GM12892 (cell line): ENCODE measurements at regions not wholly inside any gene's neighbourhood (a gene's known extent, or its start where the extent isn't known, plus 50 kb on each side); places are given as distances from the start of the nearest gene placed in this dataset.
A peak's percentile ranks its signal among the peaks of the same experiment; 100 is the strongest.

Experiments used
- DNase-seq: peaks from one replicate; pipeline ENCODE4 v3.0.0; 2011; ENCODE audit not compliant: insufficient read length
- FAIRE-seq: peaks from 2 replicates; lab custom pipeline; 2011; peaks lifted over from hg19 to GRCh38; lab: Jason Lieb, UNC
- POLR2A ChIP-seq: IDR thresholded peaks from 2 replicates; pipeline ENCODE4 v1.6.1; 2011; ENCODE audit warnings: low read depth, low read length, control low read depth
- POLR2AphosphoS5 ChIP-seq: IDR thresholded peaks from 2 replicates; pipeline ENCODE4 v1.6.1; 2011; ENCODE audit warnings: low read depth, low read length, control low read depth
- TAF1 ChIP-seq: IDR thresholded peaks from 2 replicates; pipeline ENCODE4 v1.6.1; 2011; ENCODE audit warnings: low read depth, mild to moderate bottlenecking, control low read depth, low read length, borderline replicate concordance

- DNase-seq: peak; percentile 25
- FAIRE-seq: peak; percentile 62
- TF ChIP-seq POLR2AphosphoS5 (no peak), POLR2A (no peak), TAF1 (no peak)
Measured at GRCh38 chr4:10180927-10181744, 64.5 kb upstream of the WDR1 start.

GRCh38 chr4:10180603-10180926 is 64.0 kb upstream of the WDR1 start:
- FAIRE-seq (no peak), DNase-seq (no peak)
- TF ChIP-seq POLR2AphosphoS5 (no peak), TAF1 (no peak), POLR2A (no peak)

GRCh38 chr4:10179957-10180602 is 63.5 kb upstream of the WDR1 start:
- no peak for TF ChIP-seq POLR2AphosphoS5
- TF ChIP-seq POLR2A: no peak
- TF ChIP-seq TAF1: no peak
- FAIRE-seq: no peak
- no peak for DNase-seq

GRCh38 chr4:10178763-10179162 is 62.2 kb upstream of the WDR1 start:
- FAIRE-seq: no peak
- TF ChIP-seq TAF1 (no peak), POLR2AphosphoS5 (no peak), POLR2A (no peak)
- DNase-seq: no peak

GRCh38 chr4:10175626-10176025 is 59.0 kb upstream of the WDR1 start:
- TF ChIP-seq POLR2A (no peak), POLR2AphosphoS5 (no peak), TAF1 (no peak)
- no peak for DNase-seq
- FAIRE-seq: no peak

GRCh38 chr4:10173754-10174749 is 57.5 kb upstream of the WDR1 start:
- TF ChIP-seq POLR2A: no peak
- no peak for TF ChIP-seq TAF1
- TF ChIP-seq POLR2AphosphoS5: no peak
- FAIRE-seq (no peak), DNase-seq (no peak)

GRCh38 chr4:10173037-10173753 is 56.6 kb upstream of the WDR1 start:
- no peak for TF ChIP-seq POLR2A
- no peak for TF ChIP-seq TAF1
- TF ChIP-seq POLR2AphosphoS5: no peak
- FAIRE-seq: no peak
- DNase-seq: no peak

GRCh38 chr4:10172278-10172921 is 55.8 kb upstream of the WDR1 start:
- TF ChIP-seq TAF1 (no peak), POLR2AphosphoS5 (no peak), POLR2A (no peak)
- FAIRE-seq: no peak

GRCh38 chr4:10171055-10171454 is 54.5 kb upstream of the WDR1 start:
- FAIRE-seq (no peak), DNase-seq (no peak)
- TF ChIP-seq POLR2AphosphoS5: no peak
- no peak for TF ChIP-seq POLR2A
- no peak for TF ChIP-seq TAF1

More at GRCh38 chr4:10172278-10172921, 55.8 kb upstream of the WDR1 start:
- DNase-seq: no peak

- no peak for FAIRE-seq
- DNase-seq: no peak
- TF ChIP-seq POLR2A: no peak
- TF ChIP-seq TAF1: no peak
Measured at GRCh38 chr4:10169839-10170387, 53.3 kb upstream of the WDR1 start.
